ENCODE measurements at regions not wholly inside any gene's neighbourhood (a gene's known extent, or its start where the extent isn't known, plus 50 kb on each side); places are given as distances from the start of the nearest gene placed in this dataset.

- TF ChIP-seq CTCF (conservative IDR thresholded peaks at IDR 0.05; ENCODE audit: low read depth, low read length) (no peak), EZH2 (IDR thresholded peaks at IDR 0.05; ENCODE audit: borderline replicate concordance, low read depth, low read length, poor library complexity, severe bottlenecking) (no peak)
Measured at GRCh38 chr13:111431206-111431605, 110.8 kb downstream of the TEX29 start.
